GM19463 (cell line): ENCODE measurements at regions not wholly inside any gene's neighbourhood (a gene's known extent, or its start where the extent isn't known, plus 50 kb on each side); places are given as distances from the start of the nearest gene placed in this dataset.
A peak's percentile ranks its signal among the peaks of the same experiment; 100 is the strongest.
"Not testable (repeated sequence)": the region's sequence is repeated elsewhere in the genome, so short reads cannot be mapped to it uniquely, and the experiment has no call there.

Source experiments
- ATAC-seq: cut with Tn5 transposase; IDR thresholded peaks from one replicate; pipeline ENCODE4 v1.9.1; 2021; ENCODE audit warnings: mild to moderate bottlenecking, moderate library complexity; ENCODE audit not compliant: unreplicated experiment

DNA sequence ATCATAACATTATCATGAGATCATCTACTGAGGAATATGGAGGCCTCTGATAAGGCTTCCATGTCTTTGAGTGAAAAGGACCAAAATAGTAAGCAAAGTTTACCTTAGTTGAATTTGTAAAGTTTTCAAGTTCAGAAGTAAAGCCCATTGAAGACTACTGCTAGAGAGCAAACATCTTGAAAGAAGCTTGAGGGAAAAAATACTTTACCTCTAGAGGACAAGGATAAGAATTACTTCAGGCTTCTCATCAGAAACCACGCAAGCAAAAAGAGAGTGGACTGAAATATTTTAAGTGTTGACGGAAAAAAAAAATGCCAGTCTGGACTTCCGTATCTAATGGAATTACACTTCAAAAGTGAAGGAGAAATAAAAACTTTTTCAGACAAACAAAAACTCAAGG, 114.3 kb downstream of the MPP7 start:
- ATAC-seq: no peak

DNA sequence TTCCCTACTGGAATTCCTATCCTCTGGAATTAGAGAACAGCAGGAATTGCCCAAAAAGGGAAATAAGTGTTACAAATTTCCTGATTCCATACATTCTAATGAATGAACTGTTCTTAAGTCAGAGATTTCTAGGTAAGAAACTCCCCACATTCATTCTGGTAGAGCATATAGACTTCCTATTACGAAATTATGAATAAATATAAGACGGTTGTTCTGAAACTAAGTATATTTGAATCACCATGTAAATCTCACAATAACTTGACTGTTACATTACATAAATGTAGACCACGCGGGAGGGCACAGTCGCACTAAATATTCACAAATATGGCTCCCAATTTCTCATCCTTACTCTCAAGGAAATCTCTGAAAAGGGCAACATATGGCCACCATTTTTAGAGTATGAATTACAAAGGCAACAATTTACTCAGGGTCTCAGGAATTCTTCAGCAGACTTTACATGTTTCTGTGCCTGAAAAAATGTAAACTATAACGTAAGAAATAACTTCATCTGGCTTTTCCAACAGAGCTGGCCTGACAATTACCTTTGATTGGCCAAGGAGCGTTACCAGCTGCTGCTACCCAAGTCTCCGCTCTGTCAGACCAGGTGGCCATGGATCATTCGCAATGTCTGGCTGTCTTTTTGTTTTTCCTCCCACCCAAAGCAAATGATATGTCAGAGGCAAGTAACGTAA, 115.8 kb downstream of the MPP7 start:
- no peak for ATAC-seq

DNA sequence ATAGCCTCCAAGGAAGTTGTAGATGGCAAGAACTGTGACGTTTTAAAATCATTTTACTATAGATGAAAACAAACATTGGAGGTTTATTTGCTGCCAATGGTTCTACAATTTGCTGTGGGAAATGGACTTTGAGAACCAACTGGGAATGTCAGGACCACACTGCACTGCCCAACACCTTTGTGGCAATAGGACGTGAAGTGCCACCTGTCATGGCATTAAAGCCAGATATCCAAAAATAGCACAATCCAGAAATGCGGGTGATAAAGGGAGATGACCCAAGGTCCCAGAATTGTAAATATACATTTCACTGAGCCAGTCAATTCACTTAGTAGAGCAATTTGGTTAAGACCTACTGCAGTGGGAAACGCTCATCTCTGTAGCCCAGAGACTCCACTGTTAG, 116.4 kb downstream of the MPP7 start:
- no peak for ATAC-seq

DNA sequence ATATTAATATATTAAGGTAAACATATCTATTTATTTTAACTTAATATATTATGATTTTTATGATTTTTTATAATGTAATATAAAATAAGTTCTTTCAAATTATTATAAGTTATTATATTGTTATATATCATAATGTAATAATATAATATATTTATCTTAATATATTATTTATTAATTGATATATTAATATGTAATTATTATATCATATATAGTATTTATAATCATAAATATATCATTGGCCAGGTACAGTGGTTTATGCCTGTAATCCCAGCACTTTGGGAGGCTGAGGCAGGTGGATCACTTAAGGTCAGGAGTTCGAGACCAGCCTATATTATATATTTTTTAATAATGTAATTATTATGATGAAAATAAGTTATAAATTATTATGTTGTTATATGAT, 118.1 kb downstream of the MPP7 start:
- ATAC-seq: no peak

DNA sequence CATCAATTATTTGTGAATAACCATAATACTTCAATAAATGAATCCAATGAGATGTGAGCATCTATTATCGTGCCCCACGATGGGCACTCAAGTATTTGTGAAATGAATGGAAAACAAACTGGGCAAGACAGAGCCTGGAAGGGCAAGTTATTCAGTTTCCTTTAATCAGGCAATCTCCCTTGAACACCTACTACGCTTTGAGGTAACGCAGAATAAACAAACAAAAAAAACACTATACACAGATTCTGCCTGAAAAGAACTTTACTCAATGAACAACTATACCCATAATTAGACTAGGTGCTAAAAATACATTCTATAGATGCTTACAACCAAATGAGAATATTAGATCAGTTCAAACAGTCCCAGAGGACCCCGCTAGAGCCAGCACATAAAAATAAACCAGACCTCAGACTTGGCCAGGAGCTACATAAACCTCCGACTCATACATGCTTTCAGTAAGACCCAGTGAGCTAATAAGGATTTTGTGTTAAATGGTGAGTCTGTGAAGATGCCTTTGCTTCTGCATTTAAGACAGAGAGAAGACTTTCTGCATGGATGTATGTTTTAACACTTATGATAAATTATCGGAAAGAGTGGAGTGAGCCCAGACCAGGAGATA, 121.3 kb downstream of the MPP7 start:
- no peak for ATAC-seq

DNA sequence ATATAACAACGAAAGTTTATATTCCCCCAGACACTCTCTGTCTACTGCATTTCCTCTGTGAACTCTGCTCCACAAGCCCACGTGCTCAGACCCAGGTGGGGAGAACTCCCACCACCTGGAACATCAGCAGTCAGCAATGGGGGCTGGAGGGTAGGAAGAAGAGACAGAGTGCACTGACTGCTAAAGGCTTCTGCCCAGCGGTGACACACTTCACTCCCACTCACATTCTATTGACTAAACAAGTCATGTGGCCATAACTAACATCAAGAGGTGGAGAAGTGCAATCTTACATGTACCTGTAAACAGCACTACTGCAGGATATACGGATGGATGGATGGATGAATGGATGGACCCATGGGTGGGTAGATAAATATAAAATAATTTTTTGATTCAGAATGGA, 122.2 kb downstream of the MPP7 start:
- no peak for ATAC-seq

DNA sequence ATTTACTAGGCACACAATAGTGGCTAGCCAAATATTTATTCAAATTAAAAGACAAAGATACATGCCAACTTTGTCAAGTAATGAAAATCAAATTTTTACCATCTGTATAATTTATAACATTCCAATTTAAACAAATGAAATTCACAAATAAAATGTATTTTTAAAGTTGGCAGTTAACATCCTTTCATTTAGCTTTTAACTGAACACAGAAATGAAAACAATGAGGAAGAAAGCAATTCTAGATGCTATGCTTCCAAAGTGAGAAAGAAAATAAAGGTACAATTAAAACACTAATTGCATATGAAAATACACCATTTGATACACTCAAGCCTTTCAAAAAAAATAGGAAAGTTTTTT, 123.1 kb downstream of the MPP7 start:
- no peak for ATAC-seq

DNA sequence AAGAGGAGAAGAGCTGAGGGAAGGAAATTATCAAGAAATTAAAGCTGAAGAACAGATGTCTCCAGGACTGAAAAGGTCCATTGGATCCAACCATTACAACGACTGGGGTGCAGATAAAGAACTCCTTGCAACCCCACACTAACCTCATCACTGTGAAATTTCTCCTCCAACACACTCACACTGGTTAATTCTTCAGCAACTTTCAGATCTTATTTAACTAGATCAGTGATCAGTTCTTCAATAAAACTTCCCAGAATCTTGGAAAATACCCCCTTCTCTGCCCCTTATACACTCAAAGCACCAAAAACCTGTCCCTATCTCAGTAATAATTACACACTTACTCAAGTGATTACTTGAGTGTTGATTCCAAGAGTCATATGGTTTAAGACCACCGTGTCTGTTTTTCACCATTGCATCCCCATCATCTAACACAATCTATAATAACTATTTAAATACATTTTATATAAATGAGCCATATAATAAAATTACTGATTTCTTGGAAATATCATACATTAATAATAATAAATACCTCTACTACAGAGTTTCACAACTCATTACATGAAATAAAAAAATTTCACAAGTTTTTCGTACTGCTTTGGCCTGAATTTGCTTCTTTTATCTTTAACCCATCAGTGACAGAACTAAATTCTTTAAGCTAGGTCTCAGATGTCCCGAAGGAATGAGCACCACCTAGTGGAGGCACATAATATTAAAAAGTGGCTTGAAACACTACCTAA, 123.7 kb downstream of the MPP7 start:
- ATAC-seq: no peak

DNA sequence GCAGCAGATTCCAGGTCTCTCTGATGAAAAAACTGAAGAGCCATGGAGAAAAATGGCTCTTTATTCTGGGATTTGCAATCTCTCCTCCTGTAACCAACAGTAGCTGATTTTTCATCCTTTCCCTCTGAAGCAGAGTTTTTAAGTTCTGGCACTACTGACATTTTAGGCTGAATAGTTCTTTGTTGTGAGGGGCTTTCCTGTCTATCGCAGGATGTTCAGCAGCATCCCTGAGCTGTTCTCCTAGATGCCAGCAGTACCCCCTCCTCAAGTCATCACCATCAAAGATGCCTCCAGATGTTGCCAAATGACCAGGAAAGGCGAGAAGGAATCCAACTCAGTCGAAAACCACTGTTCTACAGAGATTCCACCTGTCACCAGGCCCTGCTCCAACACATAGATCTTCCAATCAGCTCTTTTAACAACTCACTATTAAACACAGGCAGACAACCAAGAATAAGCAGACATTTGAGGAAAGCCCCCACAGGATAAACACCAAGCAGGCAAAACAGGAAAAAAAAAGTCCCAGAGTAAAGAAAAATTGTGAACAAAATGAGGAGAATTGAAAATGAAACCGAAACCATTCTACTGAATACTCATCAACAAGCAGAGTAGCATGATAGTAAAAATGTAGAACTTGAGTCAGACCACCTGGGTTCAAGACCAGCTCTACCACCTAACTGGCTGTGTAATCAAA, 124.8 kb downstream of the MPP7 start:
- peak; percentile 69 for ATAC-seq

DNA sequence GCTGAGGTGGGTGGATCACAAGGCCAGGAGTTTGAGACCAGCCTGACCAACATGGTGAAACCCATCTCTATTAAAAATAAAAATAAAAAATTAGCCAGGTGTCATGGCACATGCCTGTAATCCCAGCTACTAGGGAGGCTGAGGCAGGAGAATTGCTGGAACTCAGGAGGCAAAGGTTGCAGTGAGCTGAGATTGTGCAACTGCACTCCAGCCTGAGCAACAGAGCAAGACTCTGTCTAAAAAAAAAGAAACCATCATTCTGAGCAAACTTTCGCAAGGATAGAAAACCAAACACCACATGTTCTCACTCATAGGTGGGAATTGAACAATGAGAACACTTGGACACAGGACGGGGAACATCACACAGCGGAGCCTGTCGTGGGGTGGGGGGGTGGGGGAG, 126.4 kb downstream of the MPP7 start:
- not testable (repeated sequence) for ATAC-seq

- no peak for ATAC-seq
Measured at GRCh38 chr10:28172223-28172610, 130.6 kb downstream of the MPP7 start.

GRCh38 chr10:28171468-28172222, 131.2 kb downstream of the MPP7 start:
- ATAC-seq: no peak

- ATAC-seq: peak; percentile 89
Measured at GRCh38 chr10:28169525-28169924, 133.3 kb downstream of the MPP7 start.

GRCh38 chr10:28160866-28161405, 141.9 kb downstream of the MPP7 start:
- no peak for ATAC-seq

DNA sequence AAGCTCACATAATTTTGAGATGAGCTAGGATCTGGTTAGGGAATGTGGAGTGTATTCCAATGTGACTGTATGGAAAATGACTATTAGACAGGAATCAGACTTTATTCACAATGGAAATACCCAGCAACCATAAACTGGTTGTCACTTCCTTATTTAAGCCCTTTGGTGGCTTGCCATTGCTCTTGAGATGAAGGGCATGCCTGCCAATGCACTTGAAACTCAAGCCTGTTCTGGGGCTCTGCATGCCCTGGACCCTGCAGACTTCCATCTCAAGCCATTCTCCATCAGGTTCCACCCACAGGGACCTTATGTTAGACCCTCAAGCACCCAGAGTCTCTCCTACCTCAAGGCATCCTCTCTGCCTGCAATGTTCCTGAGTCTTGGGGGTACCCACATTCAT, 145.5 kb downstream of the MPP7 start:
- no peak for ATAC-seq

- ATAC-seq: no peak
Measured at GRCh38 chr10:28155726-28156125, 147.1 kb downstream of the MPP7 start.

- ATAC-seq: no peak
Measured at GRCh38 chr10:28151636-28152035, 151.2 kb downstream of the MPP7 start.

DNA sequence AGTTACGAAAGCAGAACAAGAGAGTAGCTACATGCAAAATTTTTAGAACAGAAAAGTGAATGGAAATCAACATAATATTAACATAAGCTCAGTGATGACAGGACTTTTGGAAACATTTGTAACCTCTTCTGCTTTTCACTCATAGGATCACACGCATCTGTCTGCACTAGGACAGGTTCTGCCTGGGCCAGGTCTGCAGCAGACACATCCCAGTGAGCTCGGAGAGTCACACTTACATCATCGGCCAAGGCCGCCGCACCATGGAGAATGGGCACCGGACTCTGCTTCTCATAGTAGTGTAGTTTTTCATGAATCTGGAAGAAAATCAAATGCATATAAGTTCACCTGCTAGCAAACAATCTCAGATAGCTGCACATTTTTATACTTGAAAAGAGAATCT, 150.9 kb upstream of the ODAD2 start:
- ATAC-seq: no peak

GRCh38 chr10:28147706-28148105, 148.8 kb upstream of the ODAD2 start:
- no peak for ATAC-seq

GRCh38 chr10:28139138-28139537, 140.3 kb upstream of the ODAD2 start:
- ATAC-seq: no peak
